Fibroblast of mammary gland (primary cell): ENCODE measurements at regions not wholly inside any gene's neighbourhood (a gene's known extent, or its start where the extent isn't known, plus 50 kb on each side); places are given as distances from the start of the nearest gene placed in this dataset.

Experiments
- DNase-seq: peaks from one replicate; pipeline ENCODE4 v3.0.0-alpha.2; 2010; ENCODE audit warnings: low read depth
- H3K4me3 ChIP-seq: 2 replicates; pipeline ENCODE4 v1.5.1; 2011; ENCODE audit warnings: low read depth, mild to moderate bottlenecking, low read length, moderate library complexity; ENCODE audit not compliant: control insufficient read depth
- TF ChIP-seq, protein P1 (sequence below): conservative IDR thresholded peaks from 2 replicates; pipeline ENCODE4 v1.5.1; 2011; ENCODE audit warnings: low read depth, low read length, inconsistent platforms; ENCODE audit not compliant: control insufficient read depth, insufficient read depth

DNA sequence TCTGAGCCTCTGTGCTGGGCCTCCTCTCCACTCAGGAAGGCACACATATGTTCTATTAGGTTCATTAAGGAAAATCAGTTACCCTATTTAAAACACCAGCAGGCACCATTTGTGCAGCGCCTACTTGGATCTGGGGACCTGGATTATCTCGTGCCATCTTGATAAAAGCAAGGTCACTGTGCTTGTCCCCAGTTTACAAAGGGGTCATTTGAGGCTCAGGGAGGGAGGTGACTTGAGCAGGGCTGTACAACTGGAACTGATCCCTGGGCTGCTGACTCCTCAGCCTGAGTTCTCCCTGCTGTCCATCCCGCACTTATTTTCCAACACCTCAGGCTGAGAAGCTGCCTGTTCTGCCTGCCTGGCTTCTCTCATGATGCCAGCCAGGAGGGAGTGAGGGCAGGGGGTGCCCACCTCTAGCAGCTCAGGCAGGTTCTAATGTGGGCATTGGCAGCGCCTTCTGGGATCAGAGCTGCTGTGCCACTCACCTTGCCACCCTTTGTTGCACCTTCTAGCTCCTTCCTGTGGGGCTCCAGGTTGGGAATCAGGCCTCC lies 120.3 kb downstream of the GLI2 start:
- no peak overlapping the region for H3K4me3 ChIP-seq
- no peak for DNase-seq
- TF ChIP-seq, protein P1, sequence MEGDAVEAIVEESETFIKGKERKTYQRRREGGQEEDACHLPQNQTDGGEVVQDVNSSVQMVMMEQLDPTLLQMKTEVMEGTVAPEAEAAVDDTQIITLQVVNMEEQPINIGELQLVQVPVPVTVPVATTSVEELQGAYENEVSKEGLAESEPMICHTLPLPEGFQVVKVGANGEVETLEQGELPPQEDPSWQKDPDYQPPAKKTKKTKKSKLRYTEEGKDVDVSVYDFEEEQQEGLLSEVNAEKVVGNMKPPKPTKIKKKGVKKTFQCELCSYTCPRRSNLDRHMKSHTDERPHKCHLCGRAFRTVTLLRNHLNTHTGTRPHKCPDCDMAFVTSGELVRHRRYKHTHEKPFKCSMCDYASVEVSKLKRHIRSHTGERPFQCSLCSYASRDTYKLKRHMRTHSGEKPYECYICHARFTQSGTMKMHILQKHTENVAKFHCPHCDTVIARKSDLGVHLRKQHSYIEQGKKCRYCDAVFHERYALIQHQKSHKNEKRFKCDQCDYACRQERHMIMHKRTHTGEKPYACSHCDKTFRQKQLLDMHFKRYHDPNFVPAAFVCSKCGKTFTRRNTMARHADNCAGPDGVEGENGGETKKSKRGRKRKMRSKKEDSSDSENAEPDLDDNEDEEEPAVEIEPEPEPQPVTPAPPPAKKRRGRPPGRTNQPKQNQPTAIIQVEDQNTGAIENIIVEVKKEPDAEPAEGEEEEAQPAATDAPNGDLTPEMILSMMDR = no peak

DNA sequence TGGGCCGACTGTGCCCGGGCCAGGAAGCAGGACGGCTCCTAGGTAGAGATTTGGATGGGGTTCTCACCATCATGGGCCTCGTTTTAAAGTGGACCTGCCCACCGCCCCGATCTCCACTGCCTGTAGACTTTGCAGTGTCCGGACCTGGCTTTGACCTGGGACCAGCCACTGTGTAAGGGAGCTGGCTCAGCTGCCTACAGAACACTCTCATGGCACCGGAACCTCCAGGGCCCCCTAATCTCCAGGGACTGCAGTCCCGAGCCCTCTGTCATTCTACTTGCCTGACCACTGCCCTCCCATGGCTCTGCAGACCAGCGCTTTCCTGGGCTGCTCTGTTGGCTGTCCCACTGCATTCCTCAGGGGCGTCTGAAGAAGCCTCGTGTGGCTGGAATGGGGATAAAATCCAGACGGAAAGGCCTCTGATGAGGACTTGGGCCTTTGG lies 120.8 kb downstream of the GLI2 start:
- TF ChIP-seq, protein P1 = peak; percentile 10
- DNase-seq = no peak
- H3K4me3 ChIP-seq = no peak overlapping the region

DNA sequence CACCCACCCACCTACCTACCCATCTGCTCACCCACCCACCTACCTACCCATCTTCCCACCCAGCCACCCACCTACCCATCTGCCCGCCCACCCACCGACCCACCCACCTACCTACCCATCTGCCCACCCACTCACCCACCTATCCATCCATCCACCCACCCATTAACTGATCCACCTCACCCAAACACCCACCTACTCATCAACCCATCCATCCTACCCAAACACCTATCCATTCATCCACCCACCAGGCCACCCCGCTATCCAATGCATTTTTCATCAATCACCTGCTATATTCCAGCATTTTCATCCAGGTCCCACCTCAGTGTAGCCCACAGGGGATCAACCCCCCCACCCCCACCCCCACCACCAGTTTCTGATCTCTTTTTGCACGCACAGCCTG lies 121.8 kb downstream of the GLI2 start:
- TF ChIP-seq, protein P1 = no peak
- no peak for DNase-seq

DNA sequence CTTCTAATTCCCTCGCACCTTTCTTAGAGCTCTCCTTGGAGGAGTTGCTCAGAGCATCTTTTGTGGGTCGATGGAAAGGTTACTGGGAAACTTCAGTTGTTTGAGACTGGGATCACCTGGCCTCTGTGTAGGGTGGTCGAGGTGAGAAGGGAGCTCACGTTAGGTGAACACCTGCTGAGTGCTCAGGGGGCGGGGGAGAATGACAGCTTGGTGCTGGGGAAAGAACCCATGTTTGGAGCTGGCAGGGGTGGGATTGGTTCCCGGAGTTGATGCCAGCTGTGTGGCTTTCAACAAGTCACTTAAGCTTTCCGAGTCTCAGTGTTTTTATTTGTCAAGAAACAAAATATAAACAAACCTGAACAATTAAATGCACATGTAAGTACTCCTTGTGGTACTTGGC lies 122.3 kb downstream of the GLI2 start:
- H3K4me3 ChIP-seq = no peak overlapping the region
- DNase-seq = no peak
- TF ChIP-seq, protein P1 = no peak

More for the DNA sequence above, 121.8 kb downstream of the GLI2 start:
- H3K4me3 ChIP-seq = no peak overlapping the region

DNA sequence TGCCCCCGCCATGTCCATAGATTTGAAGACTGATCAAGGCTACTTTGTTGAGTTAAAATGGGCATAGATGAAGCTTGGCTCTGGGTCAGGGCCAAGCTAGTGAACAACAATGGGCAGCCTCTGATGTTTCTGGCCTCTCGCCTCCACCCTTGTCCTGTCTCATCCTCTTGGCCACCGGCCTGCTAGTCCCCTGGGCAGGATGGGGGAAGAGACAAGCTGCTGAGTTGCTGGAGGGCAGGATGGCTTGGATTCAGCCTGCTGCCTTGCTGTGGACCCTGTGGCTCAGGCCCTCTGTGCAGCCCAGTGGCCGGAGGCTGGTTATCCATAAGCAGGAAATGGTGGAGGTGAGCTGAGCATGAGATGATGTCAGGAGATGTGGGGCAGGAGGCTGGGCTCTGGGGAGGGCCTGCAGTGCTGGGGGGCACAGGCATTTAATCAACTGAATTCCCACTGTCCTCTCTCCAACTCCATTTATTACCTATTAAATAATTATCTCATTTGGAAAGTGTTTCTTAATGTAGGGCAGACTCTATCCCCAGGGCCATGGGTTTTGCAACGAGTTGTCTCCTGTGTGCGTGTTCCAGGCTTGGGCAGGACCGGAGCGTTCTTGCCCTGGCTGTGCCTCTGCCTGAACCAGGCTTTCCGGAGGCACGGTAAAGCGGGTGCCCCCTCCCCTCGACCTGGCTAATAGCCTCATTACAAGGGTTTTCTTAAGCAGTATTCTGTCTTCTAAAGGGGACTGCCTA lies 122.9 kb downstream of the GLI2 start:
- no peak overlapping the region for H3K4me3 ChIP-seq
- TF ChIP-seq, protein P1 = no peak
- no peak for DNase-seq

DNA sequence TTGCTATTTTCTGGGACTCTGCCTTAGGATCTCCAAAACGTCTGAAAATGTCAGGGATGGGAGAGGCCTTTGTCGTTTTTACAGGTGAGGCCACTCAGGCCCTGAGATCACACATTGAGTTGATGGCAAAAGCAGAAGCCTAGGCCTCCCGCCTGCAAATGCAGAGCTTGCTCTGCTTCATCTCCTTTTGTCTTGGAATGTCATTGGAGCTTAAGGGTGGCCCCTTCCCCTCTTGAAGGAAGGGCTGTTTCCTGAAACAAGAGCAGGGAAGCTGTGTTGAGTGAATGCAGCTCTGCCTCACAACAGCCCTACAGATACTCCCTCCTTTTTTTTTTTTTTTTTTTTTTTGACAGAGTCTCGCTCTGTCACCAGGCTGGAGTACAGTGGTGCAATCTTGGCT lies 123.5 kb downstream of the GLI2 start:
- DNase-seq = no peak
- no peak overlapping the region for H3K4me3 ChIP-seq
- TF ChIP-seq, protein P1 = no peak
